Keratinocyte (primary cell): ENCODE measurements at regions not wholly inside any gene's neighbourhood (a gene's known extent, or its start where the extent isn't known, plus 50 kb on each side); places are given as distances from the start of the nearest gene placed in this dataset.

Source experiments
- EZH2 ChIP-seq: IDR thresholded peaks from one replicate; pipeline ENCODE4 v1.6.1; 2012; ENCODE audit warnings: inconsistent platforms, mild to moderate bottlenecking, low read length, moderate library complexity
- TF ChIP-seq, protein P1 (sequence below), 3 experiments: IDR thresholded peaks in 1 of 3; conservative IDR thresholded peaks in 1 of 3; optimal IDR thresholded peaks in 1 of 3; 2 replicates in 2 of 3; 3 replicates in 1 of 3; pipeline versions ENCODE3 to v1.5.1; 2011; ENCODE audit warnings: low read length in 3 of 3, mild to moderate bottlenecking in 3 of 3, moderate library complexity in 2 of 3, control low read depth in 1 of 3, inconsistent platforms in 1 of 3; ENCODE audit not compliant: insufficient read depth in 2 of 3; ENCODE audit errors: extremely low read depth in 1 of 3

DNA sequence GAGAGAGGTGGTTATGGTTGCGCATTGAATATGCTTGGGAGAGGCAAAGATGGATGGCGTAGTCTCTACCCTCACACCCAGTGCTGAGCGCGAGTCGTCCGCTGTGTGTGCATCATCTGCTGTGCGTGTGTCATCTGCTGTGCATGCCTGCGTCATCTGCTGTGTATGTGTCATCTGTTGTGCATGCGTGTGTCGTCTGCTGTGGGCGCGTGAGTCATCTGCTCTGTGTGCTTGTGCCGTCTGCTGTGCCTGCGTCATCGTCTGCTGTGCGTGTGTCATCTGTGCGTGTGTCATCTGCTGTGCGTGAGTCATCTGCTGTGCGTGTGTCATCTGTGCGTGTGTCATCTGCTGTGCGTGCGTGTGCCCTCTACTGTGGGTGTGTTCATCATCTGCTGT lies 68.0 kb upstream of the IRX4 start:
- TF ChIP-seq, protein P1, sequence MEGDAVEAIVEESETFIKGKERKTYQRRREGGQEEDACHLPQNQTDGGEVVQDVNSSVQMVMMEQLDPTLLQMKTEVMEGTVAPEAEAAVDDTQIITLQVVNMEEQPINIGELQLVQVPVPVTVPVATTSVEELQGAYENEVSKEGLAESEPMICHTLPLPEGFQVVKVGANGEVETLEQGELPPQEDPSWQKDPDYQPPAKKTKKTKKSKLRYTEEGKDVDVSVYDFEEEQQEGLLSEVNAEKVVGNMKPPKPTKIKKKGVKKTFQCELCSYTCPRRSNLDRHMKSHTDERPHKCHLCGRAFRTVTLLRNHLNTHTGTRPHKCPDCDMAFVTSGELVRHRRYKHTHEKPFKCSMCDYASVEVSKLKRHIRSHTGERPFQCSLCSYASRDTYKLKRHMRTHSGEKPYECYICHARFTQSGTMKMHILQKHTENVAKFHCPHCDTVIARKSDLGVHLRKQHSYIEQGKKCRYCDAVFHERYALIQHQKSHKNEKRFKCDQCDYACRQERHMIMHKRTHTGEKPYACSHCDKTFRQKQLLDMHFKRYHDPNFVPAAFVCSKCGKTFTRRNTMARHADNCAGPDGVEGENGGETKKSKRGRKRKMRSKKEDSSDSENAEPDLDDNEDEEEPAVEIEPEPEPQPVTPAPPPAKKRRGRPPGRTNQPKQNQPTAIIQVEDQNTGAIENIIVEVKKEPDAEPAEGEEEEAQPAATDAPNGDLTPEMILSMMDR (optimal IDR thresholded peaks at IDR 0.05 in 1 of 3, IDR thresholded peaks at IDR 0.05 in 1 of 3, conservative IDR thresholded peaks at IDR 0.05 in 1 of 3; ENCODE audit: extremely low read depth in 1 of 3, insufficient read depth in 2 of 3, low read length in 3 of 3) = no peak
- TF ChIP-seq EZH2 = no peak
